ENCODE measurements at regions not wholly inside any gene's neighbourhood (a gene's known extent, or its start where the extent isn't known, plus 50 kb on each side); places are given as distances from the start of the nearest gene placed in this dataset.

DNA sequence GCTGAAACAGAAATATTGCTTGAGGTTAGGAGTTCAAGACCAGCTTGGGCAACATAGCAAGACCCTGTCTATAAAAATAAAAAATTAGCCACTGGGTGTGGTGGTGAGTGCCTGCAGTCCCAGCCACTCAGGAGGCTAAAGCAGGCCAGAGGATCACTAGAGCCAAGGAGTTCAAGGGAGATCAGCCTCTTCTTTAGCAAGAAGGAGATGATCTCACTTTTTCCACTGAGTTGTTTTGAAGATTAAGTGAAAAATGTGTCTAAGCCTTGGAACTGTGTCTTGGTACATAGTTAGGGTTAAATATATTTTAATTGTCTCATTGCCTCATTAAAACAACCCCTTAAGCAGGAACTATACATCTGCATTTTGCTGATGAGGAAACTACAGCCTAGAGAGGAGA lies 279.0 kb upstream of the ZFP64 start:
- TF ChIP-seq, protein P1, sequence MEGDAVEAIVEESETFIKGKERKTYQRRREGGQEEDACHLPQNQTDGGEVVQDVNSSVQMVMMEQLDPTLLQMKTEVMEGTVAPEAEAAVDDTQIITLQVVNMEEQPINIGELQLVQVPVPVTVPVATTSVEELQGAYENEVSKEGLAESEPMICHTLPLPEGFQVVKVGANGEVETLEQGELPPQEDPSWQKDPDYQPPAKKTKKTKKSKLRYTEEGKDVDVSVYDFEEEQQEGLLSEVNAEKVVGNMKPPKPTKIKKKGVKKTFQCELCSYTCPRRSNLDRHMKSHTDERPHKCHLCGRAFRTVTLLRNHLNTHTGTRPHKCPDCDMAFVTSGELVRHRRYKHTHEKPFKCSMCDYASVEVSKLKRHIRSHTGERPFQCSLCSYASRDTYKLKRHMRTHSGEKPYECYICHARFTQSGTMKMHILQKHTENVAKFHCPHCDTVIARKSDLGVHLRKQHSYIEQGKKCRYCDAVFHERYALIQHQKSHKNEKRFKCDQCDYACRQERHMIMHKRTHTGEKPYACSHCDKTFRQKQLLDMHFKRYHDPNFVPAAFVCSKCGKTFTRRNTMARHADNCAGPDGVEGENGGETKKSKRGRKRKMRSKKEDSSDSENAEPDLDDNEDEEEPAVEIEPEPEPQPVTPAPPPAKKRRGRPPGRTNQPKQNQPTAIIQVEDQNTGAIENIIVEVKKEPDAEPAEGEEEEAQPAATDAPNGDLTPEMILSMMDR (IDR thresholded peaks at IDR 0.05 in 2 of 3, conservative IDR thresholded peaks at IDR 0.05 in 1 of 3; ENCODE audit: control insufficient read depth in 2 of 3, extremely low read depth in 1 of 3, insufficient read depth in 1 of 3, low read depth in 3 of 3, low read length in 3 of 3): no peak
- TF ChIP-seq NFIC (IDR thresholded peaks at IDR 0.05; ENCODE audit: low read depth, low read length): no peak
- no peak for TF ChIP-seq NFYB (IDR thresholded peaks at IDR 0.05; ENCODE audit: insufficient read depth, low read depth, low read length)
- no peak for TF ChIP-seq YY1 (IDR thresholded peaks at IDR 0.05; ENCODE audit: low read depth, low read length)
- TF ChIP-seq POLR2A (IDR thresholded peaks at IDR 0.05; ENCODE audit: low read depth, low read length): no peak
- no peak for TF ChIP-seq ESRRA (IDR thresholded peaks at IDR 0.05; ENCODE audit: low read length)
- TF ChIP-seq, protein P2, sequence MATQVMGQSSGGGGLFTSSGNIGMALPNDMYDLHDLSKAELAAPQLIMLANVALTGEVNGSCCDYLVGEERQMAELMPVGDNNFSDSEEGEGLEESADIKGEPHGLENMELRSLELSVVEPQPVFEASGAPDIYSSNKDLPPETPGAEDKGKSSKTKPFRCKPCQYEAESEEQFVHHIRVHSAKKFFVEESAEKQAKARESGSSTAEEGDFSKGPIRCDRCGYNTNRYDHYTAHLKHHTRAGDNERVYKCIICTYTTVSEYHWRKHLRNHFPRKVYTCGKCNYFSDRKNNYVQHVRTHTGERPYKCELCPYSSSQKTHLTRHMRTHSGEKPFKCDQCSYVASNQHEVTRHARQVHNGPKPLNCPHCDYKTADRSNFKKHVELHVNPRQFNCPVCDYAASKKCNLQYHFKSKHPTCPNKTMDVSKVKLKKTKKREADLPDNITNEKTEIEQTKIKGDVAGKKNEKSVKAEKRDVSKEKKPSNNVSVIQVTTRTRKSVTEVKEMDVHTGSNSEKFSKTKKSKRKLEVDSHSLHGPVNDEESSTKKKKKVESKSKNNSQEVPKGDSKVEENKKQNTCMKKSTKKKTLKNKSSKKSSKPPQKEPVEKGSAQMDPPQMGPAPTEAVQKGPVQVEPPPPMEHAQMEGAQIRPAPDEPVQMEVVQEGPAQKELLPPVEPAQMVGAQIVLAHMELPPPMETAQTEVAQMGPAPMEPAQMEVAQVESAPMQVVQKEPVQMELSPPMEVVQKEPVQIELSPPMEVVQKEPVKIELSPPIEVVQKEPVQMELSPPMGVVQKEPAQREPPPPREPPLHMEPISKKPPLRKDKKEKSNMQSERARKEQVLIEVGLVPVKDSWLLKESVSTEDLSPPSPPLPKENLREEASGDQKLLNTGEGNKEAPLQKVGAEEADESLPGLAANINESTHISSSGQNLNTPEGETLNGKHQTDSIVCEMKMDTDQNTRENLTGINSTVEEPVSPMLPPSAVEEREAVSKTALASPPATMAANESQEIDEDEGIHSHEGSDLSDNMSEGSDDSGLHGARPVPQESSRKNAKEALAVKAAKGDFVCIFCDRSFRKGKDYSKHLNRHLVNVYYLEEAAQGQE (IDR thresholded peaks at IDR 0.05; ENCODE audit: low read depth, low read length): no peak

All from GM12878 (cell line).